GM21360 (cell line): ENCODE measurements at regions not wholly inside any gene's neighbourhood (a gene's known extent, or its start where the extent isn't known, plus 50 kb on each side); places are given as distances from the start of the nearest gene placed in this dataset.
"Not testable (repeated sequence)": the region's sequence is repeated elsewhere in the genome, so short reads cannot be mapped to it uniquely, and the experiment has no call there.

Experiments
- ATAC-seq: cut with Tn5 transposase; IDR thresholded peaks from one replicate; pipeline ENCODE4 v1.9.1; 2021; ENCODE audit warnings: mild to moderate bottlenecking, moderate library complexity; ENCODE audit not compliant: unreplicated experiment

DNA sequence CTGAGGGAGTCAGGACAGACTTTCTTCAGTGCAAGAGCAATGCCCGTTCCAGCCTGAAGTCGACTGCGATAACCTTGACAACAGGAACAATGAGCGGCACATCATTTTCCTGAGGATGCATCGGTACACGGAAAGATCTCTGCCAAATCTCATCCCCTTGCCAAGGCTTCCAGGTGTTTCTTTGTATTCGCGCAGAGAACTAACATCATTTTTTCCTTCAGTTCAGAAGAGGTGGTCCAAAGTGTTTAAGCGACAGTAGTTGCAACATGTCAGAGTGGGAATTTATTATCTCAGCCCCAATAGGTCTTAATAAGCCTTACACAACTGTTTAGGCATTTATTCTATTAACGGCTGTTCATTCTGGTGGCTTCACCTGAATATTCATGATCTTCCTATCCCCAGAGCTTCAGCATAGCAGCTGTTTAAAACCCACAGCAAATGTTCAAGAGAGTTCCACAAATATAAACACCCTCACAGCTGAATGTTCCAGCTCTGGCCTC, 129.7 kb upstream of the NFIA start:
- no peak for ATAC-seq

DNA sequence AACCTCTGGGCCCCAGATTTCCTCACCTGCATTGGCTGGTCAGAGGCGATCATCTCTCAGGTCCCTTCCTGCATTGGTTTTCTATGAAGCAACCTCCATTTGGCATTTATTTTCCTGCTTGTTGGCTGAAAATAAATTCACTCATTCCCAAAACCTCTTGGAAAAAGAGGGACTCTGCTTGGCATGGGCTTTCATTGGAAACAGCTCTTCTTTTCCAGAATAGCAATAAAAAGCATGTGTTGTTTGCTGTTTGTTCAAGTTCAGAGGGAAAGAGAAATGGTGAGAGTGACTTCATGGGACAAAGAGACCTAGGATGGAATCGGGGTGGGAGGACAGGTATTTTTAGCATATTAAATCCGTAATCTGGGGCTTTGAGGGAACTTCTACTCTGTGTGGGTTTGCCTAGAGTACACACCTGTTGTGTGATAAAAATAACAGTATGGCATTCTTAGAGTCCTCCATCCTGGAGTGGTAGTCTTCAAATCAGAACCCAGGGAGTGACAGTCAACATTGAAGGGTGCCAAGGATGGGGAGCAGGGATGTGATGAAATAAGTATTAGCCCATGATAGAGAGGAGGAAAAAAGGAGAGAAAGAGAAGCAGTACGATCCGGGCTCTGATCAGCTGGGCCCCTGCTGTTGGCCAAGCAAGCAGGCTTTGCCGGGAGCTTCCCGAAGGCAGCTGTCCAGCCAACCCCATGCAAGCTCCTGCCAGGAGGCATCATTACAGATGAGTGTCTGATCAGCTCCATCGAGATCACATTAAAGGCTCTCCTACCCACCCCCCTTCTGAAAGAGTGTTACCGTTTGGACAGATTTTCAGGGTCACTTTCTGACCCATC, 131.9 kb upstream of the NFIA start:
- ATAC-seq, result no peak

DNA sequence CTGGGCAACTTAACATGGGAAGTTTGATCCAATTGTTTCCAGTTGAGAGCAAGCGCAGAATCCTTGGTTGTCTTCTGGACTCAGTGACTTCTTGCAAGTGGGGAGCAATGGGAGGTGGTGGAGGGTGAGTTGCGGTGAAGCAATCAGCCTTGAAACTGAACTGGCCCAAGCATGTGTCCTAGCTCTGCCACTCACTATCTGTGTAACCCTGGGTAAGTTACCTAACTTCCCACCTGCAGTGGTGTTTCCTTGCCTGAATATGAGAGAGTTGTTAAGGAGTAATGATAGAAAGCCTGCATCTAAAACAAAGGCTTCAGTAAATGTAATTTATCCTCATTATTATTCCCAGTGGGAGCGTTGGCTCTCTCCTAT, 132.5 kb upstream of the NFIA start:
- no peak for ATAC-seq

DNA sequence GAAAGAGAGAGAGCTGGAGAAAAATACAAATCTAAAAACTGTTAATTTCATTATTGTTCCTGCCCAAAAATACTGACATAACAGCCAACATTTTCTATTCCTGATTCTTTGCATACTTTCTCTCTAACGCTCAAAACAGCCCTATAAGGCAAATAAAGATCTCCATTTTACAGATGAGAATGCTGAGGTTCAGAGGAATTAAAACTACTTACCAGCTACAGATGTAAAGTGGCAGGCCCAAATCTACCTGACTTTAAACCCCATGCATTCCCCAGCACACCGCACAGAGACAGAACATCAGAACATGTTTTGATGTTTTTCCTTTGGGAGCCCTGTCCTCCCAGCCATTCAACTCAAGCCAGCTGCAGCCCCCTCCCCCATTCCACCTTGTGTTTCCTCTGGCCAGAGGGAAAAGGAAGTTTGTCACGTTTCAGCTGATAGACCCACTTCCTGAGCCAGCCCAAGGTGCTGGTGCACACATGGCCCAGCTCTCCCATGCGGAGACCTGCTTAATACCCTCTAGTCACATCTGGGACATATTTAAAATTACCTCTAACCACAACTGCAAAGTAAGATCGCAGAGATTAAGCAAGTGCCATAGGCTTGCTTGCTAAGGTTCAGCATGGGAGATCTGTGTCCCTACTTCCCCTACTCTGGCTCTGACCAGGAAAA, 133.1 kb upstream of the NFIA start:
- no peak for ATAC-seq

DNA sequence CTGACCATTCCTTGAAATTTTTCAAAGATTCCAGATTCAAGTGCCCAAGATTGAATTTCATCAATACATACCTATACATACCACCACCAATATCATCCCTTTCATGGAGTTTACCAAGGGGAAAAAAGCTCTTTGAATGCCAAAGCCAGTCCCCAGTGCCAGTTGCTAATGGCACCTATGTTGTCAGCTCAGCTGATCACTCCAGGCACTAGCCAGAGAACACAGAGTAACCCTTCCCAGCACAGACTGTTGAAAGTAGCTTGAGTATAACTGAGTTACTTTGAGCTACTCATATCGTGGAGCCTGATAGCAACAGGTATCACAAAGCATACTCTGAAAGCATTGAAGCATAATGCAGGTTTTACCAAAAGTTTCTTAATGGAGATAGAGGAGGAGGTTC, 133.9 kb upstream of the NFIA start:
- ATAC-seq, result no peak

DNA sequence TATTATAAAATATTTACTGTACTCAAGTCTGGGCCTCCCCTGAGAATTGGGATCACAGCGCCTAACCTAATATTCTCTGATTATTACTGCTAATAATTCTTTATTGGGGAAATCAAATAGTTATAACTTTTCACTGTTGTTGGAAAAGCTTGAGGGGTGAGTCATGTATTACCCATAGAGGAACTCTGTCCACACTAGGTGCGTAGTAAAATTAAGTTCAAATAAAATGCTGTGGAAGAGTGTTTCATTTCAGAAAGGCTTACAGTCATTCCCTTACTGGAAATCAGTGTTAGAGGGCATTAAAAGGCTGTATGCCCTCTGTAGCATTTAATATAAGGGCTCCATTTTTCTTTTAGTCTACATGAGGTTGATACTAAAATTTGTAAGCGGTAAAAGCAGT, 135.0 kb upstream of the NFIA start:
- no peak for ATAC-seq

DNA sequence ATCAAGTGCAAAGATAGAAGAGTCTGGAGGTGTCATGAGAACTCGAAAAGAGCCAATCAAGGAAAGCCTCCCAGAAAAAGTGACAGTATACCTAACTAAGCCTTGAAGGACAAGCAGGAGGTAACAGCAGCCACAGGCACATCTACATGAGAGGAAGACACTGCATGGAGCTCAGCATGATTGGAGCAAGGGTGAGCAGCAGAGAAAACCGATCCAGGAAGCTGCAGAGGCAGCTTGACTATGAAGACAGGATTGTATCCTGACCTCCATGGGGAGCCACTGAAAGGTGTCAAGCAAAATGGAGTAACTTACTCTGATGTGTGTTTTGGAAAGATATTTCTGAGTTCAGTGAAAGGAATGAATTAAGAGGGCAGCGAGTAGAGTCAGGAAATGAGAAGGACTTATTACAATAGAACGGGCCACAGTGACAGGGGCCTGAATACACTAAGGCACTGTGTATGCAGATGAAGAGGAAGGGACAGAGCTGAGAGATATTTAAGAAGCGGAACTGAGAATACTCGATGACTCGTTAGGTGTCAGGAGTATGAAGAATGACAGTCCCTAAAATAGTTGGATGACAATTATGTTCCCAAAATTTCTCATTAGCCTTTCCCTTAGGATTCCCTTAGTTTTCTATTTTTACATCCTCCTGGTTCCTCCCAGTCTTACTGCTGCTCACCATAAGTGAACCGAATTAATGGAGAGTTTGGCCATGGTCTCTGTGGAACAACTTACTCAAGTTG, 139.3 kb upstream of the NFIA start:
- peak; percentile 100 for ATAC-seq

DNA sequence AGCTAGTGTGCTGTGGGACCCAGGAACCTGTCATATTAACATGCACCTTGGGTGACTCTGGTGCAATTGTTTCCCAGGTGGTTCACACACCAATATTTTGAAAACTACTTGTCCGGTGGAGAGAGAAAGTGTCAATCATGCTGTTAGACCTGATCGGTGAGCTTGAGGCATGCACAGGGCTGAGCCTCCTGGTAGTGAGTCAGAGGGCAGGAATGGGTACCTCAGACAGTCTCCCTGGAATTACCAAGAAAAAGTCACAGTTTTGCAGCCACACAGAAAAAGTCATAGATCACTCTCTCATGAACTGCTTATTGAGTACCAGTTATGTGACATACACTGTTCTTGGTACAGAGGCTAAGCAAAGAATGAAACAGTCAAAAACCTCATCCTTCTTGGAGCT, 140.1 kb upstream of the NFIA start:
- no peak for ATAC-seq

DNA sequence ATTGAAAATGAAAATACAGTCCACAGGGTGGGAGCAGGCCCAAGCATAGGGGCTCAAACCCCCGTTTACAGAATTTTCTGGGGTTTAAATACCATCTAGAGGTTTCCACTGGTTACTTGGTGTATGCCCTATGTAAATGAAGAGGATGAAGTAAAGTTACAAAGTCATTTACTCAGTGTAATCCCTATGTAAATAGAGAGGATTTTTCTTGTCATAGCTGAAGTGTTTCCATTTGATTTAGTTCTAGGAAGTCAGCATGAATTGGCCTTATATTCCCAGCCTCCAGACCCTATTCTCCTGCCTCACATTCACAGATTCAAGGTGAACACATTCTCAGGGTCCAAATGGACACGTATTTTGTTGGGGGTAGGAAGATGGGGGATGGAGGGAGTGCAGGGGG, 141.7 kb upstream of the NFIA start:
- ATAC-seq, result not testable (repeated sequence)

DNA sequence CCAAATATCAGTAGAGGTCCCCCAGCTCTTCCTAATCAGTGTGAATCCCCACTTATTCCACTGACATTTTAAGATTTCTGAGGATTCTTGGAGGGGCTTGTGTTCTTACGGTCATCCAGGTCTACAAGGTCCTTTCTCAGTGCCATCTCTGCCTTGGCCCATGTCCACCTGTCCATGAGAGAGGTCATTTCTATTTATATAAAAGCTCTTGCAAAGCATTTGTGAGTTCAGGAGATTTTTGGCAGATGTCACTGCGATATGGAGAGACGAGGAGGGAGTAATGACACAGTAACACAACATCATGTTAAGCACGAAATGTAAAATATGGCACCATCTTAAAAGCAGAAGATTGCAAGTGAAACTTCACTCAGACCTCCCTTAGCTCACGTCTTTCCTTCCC, 144.6 kb upstream of the NFIA start:
- no peak for ATAC-seq

DNA sequence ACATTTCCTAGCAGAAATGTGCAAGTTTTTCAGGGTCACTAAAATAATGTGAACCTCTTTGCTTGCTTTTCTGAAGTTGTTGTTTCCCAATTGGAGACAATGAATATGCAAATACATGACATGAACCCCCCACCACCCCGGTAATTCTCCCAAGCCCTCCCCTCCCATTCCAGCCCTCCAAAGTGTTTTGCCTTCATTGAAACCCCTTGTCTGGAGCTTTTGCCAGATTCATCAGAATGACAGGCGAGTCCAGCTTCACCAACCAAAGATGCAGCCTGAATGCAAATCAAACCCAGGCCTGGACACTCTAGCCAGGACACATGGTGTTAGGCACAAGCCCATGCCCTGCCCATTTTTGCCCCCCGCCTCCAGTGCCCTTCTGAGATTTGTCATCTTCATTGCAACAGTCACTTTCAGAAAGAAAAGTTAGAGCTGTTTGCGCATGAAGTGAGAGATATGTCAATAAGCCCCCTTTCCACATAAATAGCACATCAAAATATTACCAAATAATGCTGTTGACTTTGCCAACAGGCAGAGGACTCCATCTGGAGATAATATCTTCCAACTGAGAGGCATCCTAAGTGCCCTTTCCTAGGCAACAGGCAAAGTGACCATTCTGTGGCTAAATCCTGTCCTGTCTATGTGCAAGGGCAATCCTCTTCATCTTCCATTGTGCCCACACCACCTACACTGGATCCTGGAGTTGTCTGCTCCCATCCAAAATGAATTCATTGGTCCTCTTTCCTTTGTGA, 145.6 kb upstream of the NFIA start:
- no peak for ATAC-seq

DNA sequence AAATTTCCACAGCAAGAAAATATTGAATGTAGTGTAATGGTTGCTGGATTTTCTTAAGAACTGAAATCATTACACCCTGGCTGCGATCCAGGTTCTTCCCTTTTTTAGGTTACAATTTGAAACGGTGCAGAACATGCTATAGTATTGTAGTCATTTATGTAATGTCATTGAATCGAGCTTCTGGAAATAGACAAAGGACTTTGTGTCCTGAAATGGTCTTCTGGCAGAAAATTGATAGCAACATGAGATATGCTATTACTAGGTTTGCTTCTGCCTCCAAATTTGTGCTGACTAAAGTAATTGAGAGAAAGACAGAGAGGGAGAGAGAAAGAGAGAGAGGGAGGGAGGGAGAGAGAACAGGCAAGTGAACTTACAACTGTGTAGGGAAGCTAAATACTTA, 146.2 kb upstream of the NFIA start:
- ATAC-seq, result no peak

DNA sequence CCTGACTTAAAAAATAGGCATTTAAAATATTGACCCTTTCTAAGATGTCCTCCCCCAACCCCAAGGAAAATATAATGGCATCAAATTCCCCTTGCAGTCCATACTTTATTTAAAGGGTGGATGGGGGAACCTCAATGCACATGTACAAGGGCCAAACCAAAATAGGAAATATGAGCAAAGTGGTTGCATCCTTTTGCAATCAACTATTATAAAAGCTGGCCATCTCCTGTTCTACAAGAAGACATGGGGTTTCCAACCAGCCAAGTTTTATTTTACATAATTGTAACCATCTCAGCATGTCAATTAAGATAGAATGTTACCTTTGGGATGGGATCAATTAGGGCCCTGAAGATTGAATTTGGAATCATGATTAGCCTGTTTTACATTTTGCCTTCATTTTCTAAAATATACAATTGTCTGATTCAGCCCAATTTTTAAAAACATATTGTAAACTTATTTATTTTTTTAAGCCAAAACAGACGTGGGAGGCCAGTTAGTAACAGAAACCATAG, 146.7 kb upstream of the NFIA start:
- ATAC-seq, result no peak

DNA sequence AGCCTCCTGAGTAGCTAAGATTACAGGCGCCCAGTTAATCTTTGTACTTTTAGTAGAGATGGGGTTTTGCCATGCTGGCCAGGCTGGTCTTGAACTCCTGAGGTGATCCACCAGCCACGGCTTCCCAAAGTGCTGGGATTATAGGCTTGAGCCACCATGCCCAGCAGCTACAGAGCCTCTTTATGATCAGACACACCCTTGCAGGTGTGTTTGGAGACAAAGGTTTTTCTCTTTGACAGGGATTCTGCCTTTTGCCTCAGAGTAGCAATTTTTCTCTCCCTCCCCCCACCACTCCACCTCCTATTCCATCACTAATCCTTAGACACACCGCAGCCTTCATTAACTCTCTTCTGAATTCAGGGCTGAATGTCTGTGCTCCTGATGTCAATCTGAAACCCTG, 152.2 kb upstream of the NFIA start:
- ATAC-seq, result no peak

DNA sequence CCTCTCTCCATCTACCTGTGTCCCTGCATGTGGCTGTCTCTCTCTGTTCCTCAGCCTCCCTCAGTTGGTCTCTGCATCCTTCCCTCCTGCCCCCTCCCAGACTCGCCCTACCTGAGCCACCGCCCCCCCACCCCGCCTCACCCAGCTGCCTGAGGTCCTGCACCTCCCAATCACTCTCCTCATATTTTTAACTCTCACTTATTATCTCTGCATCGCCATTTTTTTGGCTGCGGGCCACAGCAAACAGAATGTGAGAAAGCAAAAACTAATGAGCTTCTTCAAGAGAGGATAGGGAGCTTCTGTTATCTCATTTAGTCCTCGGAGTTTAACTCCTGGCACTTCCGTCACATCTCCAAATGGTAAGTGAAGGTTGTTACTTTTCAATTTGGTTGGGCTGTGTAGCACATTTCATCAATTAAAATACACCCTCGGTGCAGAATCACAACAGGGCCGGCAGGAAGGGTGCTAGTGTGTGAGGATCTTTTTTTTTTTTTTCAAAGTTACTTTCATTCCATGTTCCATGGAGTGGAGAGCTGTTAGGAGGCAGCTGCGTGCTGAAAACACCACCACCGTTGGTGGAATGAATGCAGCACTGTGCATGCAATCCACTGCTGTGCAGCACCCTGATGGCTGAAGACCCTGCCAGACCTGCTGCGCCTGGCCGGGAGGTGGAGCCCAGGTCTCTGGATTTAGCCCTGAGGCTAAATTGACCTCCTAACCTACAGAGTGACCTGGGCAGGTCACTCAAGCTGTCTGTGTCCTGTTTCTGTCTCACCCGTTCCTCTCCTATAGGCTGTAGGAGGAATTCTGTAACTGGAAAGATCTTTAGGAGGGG, 157.2 kb upstream of the NFIA start:
- ATAC-seq, result no peak

DNA sequence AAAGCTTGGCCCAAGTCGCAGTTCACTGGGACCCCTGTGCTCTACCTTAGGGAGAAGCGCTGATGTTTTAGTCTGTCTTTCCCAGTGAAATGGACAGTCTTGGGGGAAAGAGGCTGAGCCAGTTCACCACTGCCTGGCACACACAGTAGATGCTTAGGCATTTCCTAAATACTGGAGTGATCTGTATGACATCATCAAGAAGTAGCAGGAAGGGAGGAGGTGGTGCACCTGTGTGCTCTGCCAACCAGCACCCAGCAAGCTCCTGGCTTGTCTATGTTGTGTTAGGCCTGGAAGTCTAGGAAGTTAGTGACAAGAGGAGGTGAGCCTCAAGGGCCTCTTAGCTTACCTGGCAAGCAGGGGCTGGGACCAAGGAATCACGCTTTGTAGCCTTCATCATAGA, 158.2 kb upstream of the NFIA start:
- no peak for ATAC-seq

DNA sequence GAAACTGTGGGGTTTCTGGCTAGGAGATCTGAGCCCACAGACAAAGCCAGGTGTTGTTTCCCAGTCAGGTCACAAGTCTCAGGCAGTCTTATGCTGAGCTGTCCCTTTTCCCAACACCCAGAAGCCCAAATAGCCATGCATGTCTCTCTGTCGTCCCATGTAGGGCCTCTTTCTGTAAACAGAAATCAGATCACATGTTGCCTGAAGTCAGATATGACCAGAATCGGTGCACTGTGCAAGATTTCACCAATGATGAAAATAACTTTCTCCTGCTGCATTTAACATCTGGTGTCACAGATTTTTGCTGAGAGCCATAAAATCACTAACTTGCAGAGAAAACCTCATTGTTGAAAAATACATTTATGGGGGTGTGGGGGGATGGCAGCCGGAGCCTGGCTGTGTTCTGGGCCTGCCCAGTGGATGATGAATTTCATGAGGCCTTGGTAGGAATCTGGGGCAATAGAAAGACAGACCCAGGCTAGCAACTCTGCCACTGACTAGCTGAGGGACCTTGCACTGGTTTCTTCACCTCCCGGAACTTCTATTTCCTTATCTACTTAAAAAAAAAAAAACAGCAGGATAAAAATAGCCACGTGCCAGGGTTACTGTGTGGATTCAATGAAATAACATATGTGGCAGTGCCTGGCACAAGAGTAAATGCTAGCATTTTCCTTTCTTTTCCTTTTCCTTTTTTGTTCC, 158.8 kb upstream of the NFIA start:
- no peak for ATAC-seq

DNA sequence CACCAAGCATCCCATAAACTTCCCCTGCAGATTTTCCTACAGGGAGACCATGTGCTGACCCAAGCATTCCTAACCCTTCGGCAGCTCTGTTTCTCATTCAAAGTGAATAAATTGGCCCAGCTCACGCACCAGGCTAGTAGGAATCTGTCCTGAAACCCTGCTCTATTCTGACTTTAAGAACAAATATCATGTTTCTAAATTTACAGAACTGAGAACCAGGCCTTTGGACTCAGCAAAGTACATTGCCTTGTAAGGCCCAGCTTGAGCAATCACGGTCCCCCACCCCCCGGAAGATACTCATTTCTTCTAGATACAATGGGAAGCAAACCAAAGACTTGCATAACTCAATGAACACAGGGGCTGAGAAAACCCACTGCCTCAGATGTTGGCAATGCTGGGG, 160.1 kb upstream of the NFIA start:
- ATAC-seq, result no peak

DNA sequence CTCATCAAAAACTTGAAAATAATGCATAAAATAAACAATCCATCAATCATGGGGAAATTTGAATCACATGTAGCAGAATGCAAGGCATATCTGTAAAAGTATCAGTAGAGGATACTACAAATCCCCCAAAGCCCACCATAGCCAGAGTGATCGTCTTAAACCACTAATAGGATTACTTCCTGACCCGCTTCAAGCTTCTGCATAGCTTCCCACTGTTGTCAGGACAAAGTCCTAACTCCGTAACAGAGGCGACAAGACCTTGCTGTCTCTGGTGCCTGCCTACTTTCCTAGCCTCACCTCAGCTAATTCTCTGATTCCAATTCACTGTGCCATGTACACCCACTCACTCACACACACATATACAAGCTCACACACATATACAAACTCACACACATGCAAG, 161.2 kb upstream of the NFIA start:
- ATAC-seq, result no peak
